Activated B cell treated with CpG ODN at 0.5 μM for 24 hours (primary cell): ENCODE measurements at regions not wholly inside any gene's neighbourhood (a gene's known extent, or its start where the extent isn't known, plus 50 kb on each side); places are given as distances from the start of the nearest gene placed in this dataset.

ENCODE experiments used
- ATAC-seq: fragments of 200-7000 bp; cut with Tn5 transposase; one replicate; pipeline ENCODE4 v1.10.0; 2021; ENCODE audit warnings: low read depth, mild to moderate bottlenecking, moderate library complexity
- CTCF ChIA-PET: fragments of 350-600 bp; sonication (Branson Sonifier 250); formaldehyde crosslinking; loops from one replicate; lab custom pipeline; 2021; ENCODE audit warnings: antibody characterized with exemption; lab: Charles Lee
- POLR2A ChIA-PET: fragments of 350-600 bp; sonication (Branson Sonifier 250); formaldehyde crosslinking; loops from one replicate; lab custom pipeline; 2021; ENCODE audit warnings: antibody characterized with exemption; lab: Charles Lee
- DNase-seq: peaks from one replicate; pipeline ENCODE4 v3.0.0; 2022
- H3K27ac Mint-ChIP-seq: one replicate; pipeline ENCODE4 v1.8.0; 2020; ENCODE audit warnings: mixed read lengths
- H3K27me3 Mint-ChIP-seq: one replicate; pipeline ENCODE4 v1.8.0; 2021; ENCODE audit warnings: mixed read lengths
- H3K36me3 Mint-ChIP-seq: one replicate; pipeline ENCODE4 v1.8.0; 2021; ENCODE audit warnings: low read depth, mixed read lengths
- H3K4me1 Mint-ChIP-seq: one replicate; pipeline ENCODE4 v1.8.0; 2021; ENCODE audit warnings: mixed read lengths
- H3K4me3 Mint-ChIP-seq: one replicate; pipeline ENCODE4 v1.8.0; 2020; ENCODE audit warnings: mild to moderate bottlenecking, mixed read lengths
- H3K9me3 Mint-ChIP-seq: one replicate; pipeline ENCODE4 v1.8.0; 2020; ENCODE audit warnings: mixed read lengths
- intact Hi-C: fragments of 100-400 bp; cut with micrococcal nuclease; formaldehyde crosslinking; loops from one replicate; pipeline ENCODE4 v1.15.1; 2024
- TF ChIP-seq, protein P1 (sequence below): fragments of 200-600 bp; IDR thresholded peaks from one replicate; pipeline ENCODE4 v1.8.0; 2022; ENCODE audit warnings: antibody characterized with exemption, mild to moderate bottlenecking

DNA sequence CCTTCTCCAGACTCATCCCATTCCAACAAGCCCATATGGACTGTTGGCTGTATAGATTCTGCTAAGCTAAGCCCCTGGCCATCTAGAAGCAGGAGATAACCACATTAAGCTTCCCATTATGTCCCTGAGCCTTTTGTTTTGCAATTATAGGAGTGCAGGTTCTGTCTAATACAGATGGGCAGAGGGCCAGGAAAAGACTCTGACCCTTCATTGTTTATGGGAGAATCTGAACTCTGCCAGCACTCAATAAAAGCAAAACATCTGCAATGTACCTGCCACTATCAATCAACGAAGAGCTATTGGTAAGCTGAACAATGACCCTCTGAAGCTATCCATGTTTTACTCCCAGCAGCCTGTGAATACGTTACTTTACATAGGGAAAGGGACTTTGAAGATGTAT lies 207.3 kb upstream of the CLNK start:
- ChIA-PET CTCF (interaction anchor here (1.5 kb wide), 1 partner anchor 532 kb away, joined by 3 read pairs; no protein-coding TSS in a partner anchor), POLR2A (no interaction called here)
- intact Hi-C loops = loop anchor here (10.0 kb wide), 1 partner anchor 267 kb away; no protein-coding TSS in a partner anchor
- Mint-ChIP-seq H3K36me3 (no peaks in the 10 kb centered on the region), H3K4me3 (no peak overlapping the region), H3K9me3 (no peaks in the 10 kb centered on the region), H3K4me1 (peaks cover 12% of the 10 kb centered on the region), H3K27ac (no peak overlapping the region), H3K27me3 (no peaks in the 10 kb centered on the region)
- ATAC-seq (no peak), DNase-seq (no peak)
- TF ChIP-seq, protein P1, sequence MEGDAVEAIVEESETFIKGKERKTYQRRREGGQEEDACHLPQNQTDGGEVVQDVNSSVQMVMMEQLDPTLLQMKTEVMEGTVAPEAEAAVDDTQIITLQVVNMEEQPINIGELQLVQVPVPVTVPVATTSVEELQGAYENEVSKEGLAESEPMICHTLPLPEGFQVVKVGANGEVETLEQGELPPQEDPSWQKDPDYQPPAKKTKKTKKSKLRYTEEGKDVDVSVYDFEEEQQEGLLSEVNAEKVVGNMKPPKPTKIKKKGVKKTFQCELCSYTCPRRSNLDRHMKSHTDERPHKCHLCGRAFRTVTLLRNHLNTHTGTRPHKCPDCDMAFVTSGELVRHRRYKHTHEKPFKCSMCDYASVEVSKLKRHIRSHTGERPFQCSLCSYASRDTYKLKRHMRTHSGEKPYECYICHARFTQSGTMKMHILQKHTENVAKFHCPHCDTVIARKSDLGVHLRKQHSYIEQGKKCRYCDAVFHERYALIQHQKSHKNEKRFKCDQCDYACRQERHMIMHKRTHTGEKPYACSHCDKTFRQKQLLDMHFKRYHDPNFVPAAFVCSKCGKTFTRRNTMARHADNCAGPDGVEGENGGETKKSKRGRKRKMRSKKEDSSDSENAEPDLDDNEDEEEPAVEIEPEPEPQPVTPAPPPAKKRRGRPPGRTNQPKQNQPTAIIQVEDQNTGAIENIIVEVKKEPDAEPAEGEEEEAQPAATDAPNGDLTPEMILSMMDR = no peak

DNA sequence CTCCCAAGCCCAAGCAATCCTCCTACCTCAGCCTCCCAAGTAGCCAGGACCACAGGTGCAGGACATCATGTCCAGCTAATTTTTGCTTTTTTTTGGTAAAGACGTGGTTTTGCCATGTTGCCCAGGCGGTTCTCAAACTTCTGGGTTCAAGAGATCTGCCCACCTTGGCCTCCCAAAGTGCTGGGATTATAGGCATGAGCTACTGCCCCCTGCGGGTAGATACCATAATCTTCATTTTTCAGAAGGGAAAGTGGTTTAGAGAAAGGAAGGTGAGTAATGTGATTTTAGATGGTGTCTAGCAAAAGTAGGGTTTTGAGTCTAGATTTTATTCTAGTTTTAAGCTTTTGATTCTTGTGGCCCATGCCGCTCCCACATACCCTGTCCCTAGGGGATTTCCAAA lies 205.3 kb upstream of the CLNK start:
- Mint-ChIP-seq H3K4me1 (peaks cover 12% of the 10 kb centered on the region), H3K27me3 (no peaks in the 10 kb centered on the region), H3K9me3 (no peaks in the 10 kb centered on the region), H3K27ac (no peak overlapping the region), H3K36me3 (no peaks in the 10 kb centered on the region), H3K4me3 (no peak overlapping the region)
- intact Hi-C loops = loop anchor here (10.0 kb wide), 1 partner anchor 265 kb away; no protein-coding TSS in a partner anchor
- ATAC-seq (no peak), DNase-seq (no peak)
- POLR2A ChIA-PET = no interaction called here
- CTCF ChIA-PET = no interaction called here
- TF ChIP-seq, protein P1 = no peak

DNA sequence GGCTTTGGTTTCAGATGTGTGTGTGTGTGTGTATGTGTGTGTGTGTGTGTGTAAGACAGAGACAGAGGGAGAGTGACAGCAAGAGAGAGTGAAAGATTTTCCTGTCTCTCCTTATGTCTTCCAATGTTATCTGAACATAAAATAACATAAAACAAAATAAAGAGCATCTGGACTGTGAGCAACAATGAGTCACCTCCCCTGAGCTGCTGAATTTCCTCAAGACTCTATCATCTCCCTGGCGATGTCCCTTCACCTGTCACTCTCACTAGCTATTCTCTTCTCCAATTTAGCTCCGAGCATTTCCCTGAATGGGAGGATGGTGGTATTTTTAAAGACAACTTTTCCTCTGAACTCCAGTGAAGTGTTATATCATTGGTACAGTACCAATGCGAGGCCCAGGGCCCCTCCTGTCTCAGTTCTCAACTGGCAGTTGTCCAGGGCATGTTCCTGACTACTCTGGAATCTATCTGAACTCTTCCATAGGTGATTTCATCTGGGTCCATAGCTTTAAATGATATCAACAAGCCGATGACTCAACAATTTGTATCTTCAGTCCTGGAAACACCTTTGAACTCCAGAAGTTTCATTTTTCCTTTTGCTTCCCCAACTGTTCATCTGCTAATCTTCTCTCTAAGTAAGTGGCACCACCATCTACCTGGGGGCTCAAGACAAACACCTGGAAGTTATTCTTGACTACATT lies 195.0 kb upstream of the CLNK start:
- DNase-seq = no peak
- H3K27ac Mint-ChIP-seq = no peak overlapping the region

DNA sequence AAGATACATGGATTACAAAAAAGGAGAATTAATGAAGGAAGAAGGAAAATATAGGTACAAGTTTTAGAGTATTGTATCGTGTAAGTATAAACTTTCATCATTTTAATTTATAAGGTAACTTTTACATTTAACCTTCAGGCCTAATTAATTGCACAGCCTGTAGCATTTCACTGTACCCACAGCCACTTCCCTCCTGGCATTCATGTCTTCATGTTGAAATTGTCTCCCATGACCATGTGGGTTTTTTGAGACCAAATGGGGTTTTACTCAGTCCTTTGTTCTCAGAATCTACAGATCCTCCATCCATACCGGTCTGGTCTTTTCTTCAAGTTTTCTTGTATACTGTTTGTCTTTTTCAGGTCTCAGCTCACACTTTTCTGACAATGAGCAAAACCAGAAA lies 194.3 kb upstream of the CLNK start:
- H3K27me3 Mint-ChIP-seq = no peaks in the 10 kb centered on the region
- no peaks in the 10 kb centered on the region for H3K36me3 Mint-ChIP-seq
- no peak overlapping the region for H3K27ac Mint-ChIP-seq
- H3K9me3 Mint-ChIP-seq = no peaks in the 10 kb centered on the region
- peaks cover 5% of the 10 kb centered on the region for H3K4me1 Mint-ChIP-seq
- no peak overlapping the region for H3K4me3 Mint-ChIP-seq
- ATAC-seq (no peak), DNase-seq (no peak)
- ChIA-PET CTCF (no interaction called here), POLR2A (interaction anchor here (0.6 kb wide), 1 partner anchor 189 kb away, joined by 4 read pairs; no protein-coding TSS in a partner anchor)
- TF ChIP-seq, protein P1 = no peak
- intact Hi-C loops = no loop called here

More for the DNA sequence above, 195.0 kb upstream of the CLNK start:
- TF ChIP-seq, protein P1 = no peak
- H3K27me3 Mint-ChIP-seq = no peaks in the 10 kb centered on the region
- POLR2A ChIA-PET = no interaction called here
- H3K4me3 Mint-ChIP-seq = no peak overlapping the region
- ATAC-seq = no peak
- CTCF ChIA-PET = no interaction called here
- no peaks in the 10 kb centered on the region for H3K9me3 Mint-ChIP-seq
- intact Hi-C loops = no loop called here
- H3K4me1 Mint-ChIP-seq = peaks cover 5% of the 10 kb centered on the region
- no peaks in the 10 kb centered on the region for H3K36me3 Mint-ChIP-seq

DNA sequence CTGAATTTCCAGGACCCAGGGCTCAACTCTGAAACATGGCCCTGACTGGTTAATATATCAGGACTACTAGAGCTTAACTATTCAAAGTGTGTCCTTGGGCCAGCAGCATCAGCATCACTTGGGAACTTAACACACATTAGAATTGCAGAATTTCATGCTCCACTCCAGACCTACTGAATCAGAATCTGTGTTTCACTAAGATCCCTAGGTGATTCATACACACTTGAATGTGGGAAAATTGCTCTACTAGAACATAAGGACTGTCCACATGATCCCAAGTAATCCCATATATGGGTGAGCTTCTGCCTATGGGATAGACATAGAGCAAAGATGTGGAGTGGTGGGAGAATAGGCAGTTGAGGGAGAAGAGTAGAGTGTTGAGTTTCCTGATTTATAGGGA lies 192.5 kb upstream of the CLNK start:
- CTCF ChIA-PET = no interaction called here

More for the DNA sequence above, 192.5 kb upstream of the CLNK start:
- DNase-seq (no peak), ATAC-seq (no peak)
- TF ChIP-seq, protein P1 = no peak
- Mint-ChIP-seq H3K27ac (no peak overlapping the region), H3K27me3 (no peaks in the 10 kb centered on the region), H3K4me1 (peaks cover 18% of the 10 kb centered on the region), H3K36me3 (no peaks in the 10 kb centered on the region), H3K9me3 (no peaks in the 10 kb centered on the region), H3K4me3 (no peak overlapping the region)
- POLR2A ChIA-PET = no interaction called here
- intact Hi-C loops = no loop called here
